ENCODE measurements at regions not wholly inside any gene's neighbourhood (a gene's known extent, or its start where the extent isn't known, plus 50 kb on each side); places are given as distances from the start of the nearest gene placed in this dataset.

DNA sequence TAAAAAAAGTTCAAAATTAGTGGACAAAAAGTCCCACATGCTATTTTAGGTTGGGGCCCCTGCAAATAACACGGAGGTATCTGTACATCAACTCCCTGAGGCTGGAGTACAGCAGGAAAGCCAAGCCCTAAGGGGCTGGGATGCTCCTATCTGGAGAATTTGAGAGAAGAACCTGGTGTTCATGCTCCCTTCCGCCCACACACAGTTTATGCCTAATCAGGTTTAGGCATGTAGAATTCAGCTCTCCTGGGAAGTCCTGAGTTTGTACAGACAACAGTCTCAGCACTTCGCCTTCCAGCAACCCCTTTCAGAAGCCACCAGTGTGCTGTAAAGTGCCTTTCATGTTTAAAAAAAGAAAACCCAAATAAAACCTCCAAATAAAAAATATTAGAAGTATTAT lies 237.3 kb upstream of the GRIP1 start:
- ChIA-PET CTCF (ENCODE audit: low intra/inter-chr PET ratio, low total read pairs) (no interaction called here), POLR2A (no interaction called here)
- ATAC-seq: no peak
- Histone ChIP-seq H3K27me3 (ENCODE audit: control insufficient read depth in 1 of 2, insufficient read depth in 2 of 2, low read length in 2 of 2) (no peaks in the 10 kb centered on the region), H3K36me3 (replicated peaks in 1 of 2; ENCODE audit: control insufficient read depth in 1 of 2, insufficient read depth in 2 of 2, low read length in 2 of 2) (no peaks in the 10 kb centered on the region), H4K20me1 (ENCODE audit: insufficient read depth, low read length) (no peaks in the 10 kb centered on the region), H3K27ac (ENCODE audit: extremely low read length, insufficient read depth, low read length) (no peak overlapping the region), H3K4me3 (replicated peaks in 1 of 3; ENCODE audit: insufficient read depth in 1 of 3, low read depth in 2 of 3, low read length in 3 of 3) (no peak overlapping the region), H3K79me2 (ENCODE audit: insufficient read depth, low read length) (no peaks in the 10 kb centered on the region), H3K9me3 (ENCODE audit: low read length) (no peaks in the 10 kb centered on the region), H3K9ac (ENCODE audit: insufficient read depth, low read depth, low read length) (no peak overlapping the region), H2AFZ (ENCODE audit: low read length) (no peak overlapping the region), H3K4me2 (ENCODE audit: low read depth, low read length) (no peak overlapping the region), H3K4me1 (ENCODE audit: insufficient read depth, low read length) (no peaks in the 10 kb centered on the region)
- TF ChIP-seq, protein P1, sequence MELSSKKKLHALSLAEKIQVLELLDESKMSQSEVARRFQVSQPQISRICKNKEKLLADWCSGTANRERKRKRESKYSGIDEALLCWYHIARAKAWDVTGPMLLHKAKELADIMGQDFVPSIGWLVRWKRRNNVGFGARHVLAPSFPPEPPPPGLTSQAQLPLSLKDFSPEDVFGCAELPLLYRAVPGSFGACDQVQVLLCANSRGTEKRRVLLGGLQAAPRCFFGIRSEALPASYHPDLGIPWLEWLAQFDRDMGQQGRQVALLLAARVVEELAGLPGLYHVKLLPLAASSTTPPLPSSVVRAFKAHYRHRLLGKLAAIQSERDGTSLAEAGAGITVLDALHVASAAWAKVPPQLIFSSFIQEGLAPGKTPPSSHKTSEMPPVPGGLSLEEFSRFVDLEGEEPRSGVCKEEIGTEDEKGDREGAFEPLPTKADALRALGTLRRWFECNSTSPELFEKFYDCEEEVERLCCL (CRISPR knock-in tag; IDR thresholded peaks at IDR 0.05; ENCODE audit: borderline replicate concordance): no peak
- TF ChIP-seq KLF12 (CRISPR knock-in tag; IDR thresholded peaks at IDR 0.05; ENCODE audit: borderline replicate concordance) (no peak), ZBTB20 (CRISPR knock-in tag; IDR thresholded peaks at IDR 0.05; ENCODE audit: borderline replicate concordance, low read depth) (no peak), ZNF878 (CRISPR knock-in tag; IDR thresholded peaks at IDR 0.05) (no peak), ZSCAN12 (CRISPR knock-in tag; IDR thresholded peaks at IDR 0.05) (no peak), ZNF782 (CRISPR knock-in tag; IDR thresholded peaks at IDR 0.05; ENCODE audit: borderline replicate concordance) (no peak), MATR3 (CRISPR knock-in tag; IDR thresholded peaks at IDR 0.05) (no peak), ZNF253 (CRISPR knock-in tag; IDR thresholded peaks at IDR 0.05; ENCODE audit: borderline replicate concordance) (no peak), ZNF614 (CRISPR knock-in tag; IDR thresholded peaks at IDR 0.05; ENCODE audit: borderline replicate concordance) (no peak), GPN1 (CRISPR knock-in tag; IDR thresholded peaks at IDR 0.05; ENCODE audit: borderline replicate concordance) (no peak), ZNF547 (CRISPR knock-in tag; IDR thresholded peaks at IDR 0.05) (no peak), CENPBD1 (CRISPR knock-in tag; IDR thresholded peaks at IDR 0.05; ENCODE audit: borderline replicate concordance, low read depth) (no peak), NR2F1 (CRISPR knock-in tag; IDR thresholded peaks at IDR 0.05) (no peak)
- TF ChIP-seq, protein P2, sequence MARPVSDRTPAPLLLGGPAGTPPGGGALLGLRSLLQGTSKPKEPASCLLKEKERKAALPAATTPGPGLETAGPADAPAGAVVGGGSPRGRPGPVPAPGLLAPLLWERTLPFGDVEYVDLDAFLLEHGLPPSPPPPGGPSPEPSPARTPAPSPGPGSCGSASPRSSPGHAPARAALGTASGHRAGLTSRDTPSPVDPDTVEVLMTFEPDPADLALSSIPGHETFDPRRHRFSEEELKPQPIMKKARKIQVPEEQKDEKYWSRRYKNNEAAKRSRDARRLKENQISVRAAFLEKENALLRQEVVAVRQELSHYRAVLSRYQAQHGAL (CRISPR knock-in tag; IDR thresholded peaks at IDR 0.05; ENCODE audit: not compliant biosample characterization): no peak
- TF ChIP-seq, protein P3, sequence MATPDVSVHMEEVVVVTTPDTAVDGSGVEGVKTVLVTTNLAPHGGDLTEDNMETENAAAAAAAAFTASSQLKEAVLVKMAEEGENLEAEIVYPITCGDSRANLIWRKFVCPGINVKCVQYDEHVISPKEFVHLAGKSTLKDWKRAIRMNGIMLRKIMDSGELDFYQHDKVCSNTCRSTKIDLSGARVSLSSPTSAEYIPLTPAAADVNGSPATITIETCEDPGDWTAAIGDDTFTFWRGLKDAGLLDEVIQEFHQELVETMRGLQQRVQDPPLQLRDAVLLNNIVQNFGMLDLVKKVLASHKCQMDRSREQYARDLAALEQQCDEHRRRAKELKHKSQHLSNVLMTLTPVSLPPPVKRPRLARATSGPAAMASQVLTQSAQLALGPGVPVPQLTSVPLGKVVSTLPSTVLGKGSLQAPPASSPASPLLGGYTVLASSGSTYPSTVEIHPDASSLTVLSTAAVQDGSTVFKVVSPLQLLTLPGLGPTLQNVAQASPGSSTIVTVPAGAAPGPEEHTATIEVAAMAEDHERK (CRISPR knock-in tag; IDR thresholded peaks at IDR 0.05; ENCODE audit: low read depth): no peak
- no TSS peak for BruUV-seq (replicated peaks)
- FAIRE-seq: no peak
- in situ Hi-C loops (cut with HindIII; ENCODE audit: extremely low pct_ligation_motif_present, low pct_unique_long_range_greater_than_20kb): no loop called here
- intact Hi-C loops (cut with micrococcal nuclease; ENCODE audit: unreplicated experiment): no loop called here
- no peak for DNase-seq (ENCODE audit: low spot score)
- 10% methylated on average over 3 of the region's 3 CpGs for WGBS (ENCODE audit: low lambda C conversion rate)

Measured in HepG2 (cell line).